HG03060 (cell line): ENCODE measurements at regions not wholly inside any gene's neighbourhood (a gene's known extent, or its start where the extent isn't known, plus 50 kb on each side); places are given as distances from the start of the nearest gene placed in this dataset.
"Not testable (repeated sequence)": the region's sequence is repeated elsewhere in the genome, so short reads cannot be mapped to it uniquely, and the experiment has no call there.

Experiments
- ATAC-seq: cut with Tn5 transposase; IDR thresholded peaks from one replicate; pipeline ENCODE4 v1.9.1; 2021; ENCODE audit warnings: low read depth, moderate number of reproducible peaks; ENCODE audit not compliant: unreplicated experiment

DNA sequence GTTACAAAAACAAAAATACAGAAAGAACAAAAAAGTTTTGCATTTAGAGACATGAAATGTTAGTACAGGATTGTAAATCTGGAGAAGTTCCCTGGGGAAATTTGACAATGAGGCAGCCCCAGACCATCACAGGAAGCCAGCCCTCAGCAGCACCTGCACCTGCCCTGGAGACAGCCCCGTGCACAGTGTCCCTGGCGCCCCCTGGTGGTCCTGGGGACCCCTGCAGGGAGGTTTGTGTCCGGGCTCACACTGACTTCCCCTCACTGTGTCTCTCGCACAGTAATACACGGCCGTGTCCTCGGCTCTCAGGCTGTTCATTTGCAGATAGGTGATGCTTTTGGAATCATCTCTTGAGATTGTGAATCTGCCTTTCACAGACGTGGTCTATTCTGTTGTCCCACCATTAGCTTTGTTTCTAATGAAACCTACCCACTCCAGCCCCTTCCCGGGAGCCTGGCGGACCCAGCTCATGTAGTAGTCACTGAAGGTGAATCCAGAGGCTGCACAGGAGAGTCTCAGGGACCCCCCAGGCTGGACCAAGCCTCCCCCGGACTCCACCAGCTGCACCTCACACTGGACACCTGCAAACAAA lies 1248.6 kb downstream of the TMEM121 start:
- not testable (repeated sequence) for ATAC-seq

DNA sequence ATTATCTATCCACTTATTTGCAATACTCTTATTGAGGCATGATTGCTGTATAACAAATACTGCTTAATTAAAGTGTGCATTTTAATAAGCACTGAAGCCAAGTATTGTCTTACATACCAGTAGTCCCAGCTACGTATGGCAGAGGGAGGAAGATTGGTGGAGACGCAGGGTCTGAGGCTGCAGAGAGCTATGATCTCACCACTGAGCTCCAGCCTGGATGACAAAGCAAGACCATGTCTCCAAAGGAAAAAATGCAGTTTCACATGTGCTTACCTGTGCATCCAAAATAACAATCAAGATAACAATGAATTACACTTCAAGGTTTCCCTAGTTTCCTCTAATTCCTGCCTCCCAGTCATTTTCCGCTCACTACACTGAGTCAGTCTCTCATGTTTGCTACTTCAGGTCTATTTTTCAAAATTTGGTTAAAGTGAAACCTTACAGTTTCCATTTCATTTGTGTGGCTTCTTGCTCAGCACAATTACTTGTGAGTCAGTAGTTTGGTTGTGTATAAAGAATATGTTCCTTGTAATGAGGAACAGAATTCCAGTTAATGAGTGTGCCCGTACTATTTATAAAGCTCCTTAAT lies 1250.1 kb downstream of the TMEM121 start:
- no peak for ATAC-seq

DNA sequence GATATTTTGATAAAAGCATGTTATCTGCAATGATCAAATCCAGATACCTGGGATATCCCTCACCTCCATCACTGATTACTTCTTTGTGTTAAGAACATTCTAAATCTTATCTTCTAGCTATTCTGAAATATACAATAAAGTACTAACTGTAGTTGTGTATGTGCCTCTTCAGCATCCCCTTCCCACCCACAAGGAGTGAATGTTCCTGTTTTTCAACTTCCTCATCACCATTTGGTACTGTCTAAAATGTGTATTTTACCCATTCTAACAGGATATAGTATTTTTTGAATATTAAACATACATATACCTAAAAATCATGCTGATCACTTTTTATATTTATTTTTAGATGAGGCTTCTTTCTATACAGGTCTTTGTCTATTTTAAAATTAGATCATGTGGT lies 1252.6 kb downstream of the TMEM121 start:
- no peak for ATAC-seq

DNA sequence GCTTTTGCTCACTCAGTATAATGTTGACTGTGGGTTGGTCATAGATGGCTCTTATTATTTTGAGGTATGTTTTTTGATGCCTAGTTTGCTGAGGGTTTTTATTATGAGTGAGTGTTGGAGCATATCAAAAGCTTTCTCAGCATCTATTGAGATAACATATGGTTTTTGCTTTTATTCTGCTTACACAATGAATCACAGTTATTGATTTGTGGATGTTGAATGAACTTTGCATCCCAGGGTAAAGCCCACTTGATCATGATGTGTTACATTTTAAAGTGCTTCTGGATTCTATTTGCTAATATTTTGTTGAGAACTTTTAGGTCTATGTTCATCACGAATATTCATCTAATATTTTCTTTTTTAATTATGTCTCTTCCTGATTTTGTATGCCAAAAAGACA lies 1260.3 kb downstream of the TMEM121 start:
- no peak for ATAC-seq

DNA sequence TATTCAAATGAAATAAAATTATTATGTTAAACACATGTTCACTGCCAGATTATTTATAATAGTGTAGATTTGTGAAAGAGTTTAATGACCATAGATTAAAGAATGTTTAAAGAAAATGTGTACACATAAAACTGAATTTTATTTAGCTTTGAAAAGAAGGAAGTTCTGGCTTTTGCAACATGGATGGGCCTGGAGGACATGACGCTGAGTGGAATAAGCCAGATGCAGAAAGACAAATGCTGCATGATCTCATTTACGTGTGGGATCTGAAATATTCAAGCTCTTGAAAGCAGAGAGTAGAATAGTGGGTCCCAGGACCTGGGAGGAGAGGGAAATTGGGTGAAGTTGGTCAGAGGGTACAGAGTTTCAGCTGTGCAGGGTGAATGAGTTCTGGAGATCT lies 1261.2 kb downstream of the TMEM121 start:
- ATAC-seq, result no peak

DNA sequence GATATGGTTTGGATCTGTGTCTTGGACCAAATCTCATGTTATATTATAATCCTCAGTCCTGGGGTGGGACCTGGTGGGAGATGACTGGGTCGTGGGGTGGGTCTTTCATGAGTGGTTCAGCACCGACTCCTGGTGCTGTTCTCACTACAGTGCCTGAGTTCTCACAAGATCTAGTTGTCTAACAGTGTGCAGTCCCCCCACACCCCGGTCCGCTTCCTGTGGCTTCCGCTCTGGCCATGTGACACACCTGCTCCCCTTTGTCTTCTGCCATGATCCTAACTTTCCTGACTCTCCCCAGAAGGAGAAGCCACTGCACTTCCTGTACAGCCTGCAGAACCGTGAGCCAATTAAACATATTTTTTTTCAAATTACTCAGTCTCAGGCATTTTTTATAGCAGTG lies 1262.2 kb downstream of the TMEM121 start:
- no peak for ATAC-seq

DNA sequence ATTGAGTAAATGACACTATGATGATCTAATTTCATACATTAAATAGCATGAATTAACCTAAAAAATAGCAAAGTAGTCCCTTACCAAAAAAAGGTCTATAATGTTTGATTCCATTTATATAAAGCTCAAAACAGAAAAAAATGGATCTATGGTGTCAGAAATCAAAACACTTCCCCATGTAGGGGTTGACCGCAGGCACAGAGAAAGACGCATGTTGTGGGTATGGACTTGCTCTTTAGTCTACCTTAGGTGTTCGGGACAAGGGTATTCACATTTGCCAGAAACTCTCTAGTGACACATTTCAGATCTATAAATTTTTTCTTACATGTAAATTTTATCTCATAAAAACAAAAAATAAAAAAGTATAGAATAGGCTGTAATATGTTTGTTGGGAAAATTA lies 1262.9 kb downstream of the TMEM121 start:
- no peak for ATAC-seq

DNA sequence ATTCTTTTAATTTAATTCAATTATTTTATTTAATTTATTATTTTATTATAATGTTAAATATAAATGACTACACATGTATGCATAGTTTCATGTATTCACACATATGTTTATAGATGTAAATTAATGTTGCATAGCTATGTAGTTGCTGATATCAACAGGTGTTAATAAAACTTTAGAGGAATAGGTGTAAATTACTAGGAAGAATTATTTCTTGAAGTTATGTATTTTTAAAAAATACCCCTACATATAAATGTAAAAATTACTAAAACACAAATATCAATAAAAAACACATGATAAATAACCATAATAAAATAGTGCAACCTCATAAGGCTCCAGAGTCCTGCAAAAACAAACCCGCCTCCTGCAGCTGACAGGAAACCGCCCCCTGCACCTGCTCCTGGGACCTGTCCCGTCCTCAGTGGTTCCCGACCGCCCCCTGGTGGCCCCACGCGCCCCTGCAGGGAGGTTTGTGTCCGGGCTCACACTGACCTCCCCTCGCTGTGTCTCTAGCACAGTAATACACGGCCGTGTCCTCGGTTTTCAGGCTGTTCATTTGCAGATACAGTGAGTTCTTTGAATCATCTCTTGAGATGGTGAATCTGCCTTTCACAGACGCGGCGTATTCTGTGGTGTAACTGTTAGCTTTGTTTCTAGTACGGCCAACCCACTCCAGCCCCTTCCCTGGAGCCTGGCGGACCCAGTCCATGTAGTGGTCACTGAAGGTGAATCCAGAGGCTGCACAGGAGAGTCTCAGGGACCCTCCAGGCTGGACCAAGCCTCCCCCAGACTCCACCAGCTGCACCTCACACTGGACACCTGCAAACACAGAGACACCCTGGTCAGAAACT lies 1264.0 kb downstream of the TMEM121 start:
- ATAC-seq, result no peak

DNA sequence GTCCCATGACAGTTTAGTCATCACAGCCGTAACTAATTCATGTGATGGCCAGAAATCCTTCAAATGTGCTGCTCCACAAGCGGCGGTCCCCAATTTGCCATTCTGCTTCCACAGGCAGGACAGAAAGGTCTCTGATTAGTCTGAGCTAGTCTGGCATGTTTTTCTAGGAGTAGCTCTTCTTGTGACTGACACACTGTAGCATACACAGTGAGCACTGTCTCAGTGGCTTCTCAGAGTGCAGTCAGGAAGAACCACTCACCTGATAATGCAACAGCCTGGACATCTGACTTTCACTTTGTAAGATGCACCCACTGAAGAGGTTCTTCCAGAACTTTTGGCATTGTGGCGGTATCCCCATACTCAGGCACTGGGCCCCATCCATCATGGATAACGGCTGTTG lies 1266.2 kb downstream of the TMEM121 start:
- no peak for ATAC-seq

DNA sequence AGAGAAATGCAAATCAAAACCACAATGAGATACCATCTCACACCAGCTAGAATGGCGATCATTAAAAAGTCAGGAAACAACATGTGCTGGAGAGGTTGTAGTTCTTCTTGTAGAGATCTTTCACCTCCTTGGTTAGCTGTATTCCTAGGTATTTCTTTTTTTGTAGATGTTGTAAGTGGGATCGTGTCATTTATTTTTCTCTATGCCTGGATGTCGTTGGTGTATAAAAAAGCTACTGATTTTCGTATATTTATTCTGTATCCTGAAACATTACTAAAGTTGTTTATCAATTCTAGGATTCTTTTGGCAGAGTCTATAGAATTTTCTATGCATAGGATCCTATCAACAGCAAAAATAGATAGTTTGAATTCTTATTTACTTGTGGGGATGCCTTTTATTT lies 1271.8 kb downstream of the TMEM121 start:
- not testable (repeated sequence) for ATAC-seq

DNA sequence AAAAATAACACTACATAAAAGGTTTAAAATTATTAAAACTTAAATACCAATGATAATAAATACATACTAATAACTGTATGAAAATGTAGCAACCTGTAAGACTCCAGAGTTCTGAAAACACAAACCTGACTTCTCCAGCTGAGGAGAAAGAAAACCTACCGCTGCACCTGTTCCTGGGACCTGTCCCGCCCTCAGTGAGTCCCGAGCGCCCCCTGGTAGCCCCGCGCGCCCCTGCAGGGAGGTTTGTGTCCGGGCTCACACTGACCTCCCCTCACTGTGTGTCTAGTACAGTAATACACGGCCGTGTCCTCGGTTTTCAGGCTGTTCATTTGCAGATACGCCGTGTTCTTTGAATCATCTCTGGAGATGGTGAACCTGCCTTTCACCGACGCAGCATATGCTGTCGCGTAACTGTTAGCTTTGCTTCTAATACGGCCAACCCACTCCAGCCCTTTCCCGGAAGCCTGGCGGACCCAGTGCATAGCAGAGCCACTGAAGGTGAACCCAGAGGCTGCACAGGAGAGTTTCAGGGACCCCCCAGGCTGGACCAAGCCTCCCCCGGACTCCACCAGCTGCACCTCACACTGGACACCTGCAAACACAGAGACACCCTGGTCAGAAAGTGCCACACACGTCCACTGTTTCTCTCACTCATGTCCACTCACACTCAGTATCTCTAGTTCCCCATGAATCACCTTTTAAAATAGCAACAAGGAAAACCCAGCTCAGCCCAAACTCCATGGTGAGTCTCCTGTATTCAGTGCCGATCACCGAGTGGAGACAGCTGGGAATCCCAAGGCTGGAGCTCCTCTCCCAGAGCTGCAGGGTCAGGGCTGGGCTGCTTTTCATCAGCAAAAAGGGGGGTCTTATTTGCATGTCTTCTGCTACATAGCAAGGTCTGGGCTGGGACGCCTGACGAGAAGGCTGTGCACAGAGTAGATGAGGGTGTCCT lies 1276.3 kb downstream of the TMEM121 start:
- ATAC-seq, result no peak

DNA sequence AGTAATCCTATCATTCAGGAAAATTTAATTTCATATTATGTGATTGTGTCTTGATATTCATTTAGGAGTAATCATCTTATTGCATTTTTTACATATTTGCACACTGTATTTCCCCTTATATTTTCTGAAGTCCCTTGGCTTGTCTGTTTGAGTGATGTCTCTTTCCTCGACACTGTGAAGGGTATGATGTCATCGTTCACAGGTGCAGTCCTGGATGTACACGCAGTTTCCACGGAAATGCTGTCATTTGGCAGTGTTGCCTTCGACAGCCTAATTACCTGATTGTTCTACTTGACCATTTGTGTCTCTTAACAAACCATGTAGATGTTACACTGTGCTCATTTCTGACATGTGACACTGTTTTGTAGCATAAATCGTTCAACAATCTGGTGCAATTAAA lies 1277.0 kb downstream of the TMEM121 start:
- no peak for ATAC-seq

DNA sequence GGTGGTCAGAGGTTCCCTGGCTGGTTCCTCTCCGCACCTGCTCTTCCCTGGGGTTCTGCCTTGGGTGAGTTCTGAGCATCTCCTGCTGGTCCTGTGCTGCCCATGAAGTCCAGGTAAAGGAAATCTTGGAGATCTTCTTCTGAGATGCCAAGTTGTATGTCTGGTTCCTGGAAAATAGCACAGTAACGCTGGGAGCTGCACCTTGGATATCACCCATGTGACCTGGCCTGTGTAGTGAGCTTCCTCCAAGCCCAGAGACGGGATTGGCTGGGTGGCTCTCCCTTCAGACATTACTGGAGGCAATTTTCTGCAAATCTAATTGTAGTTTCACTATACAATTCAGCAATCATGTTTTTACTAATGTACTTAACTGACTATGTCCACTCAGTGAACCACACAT lies 1281.1 kb downstream of the TMEM121 start:
- no peak for ATAC-seq

DNA sequence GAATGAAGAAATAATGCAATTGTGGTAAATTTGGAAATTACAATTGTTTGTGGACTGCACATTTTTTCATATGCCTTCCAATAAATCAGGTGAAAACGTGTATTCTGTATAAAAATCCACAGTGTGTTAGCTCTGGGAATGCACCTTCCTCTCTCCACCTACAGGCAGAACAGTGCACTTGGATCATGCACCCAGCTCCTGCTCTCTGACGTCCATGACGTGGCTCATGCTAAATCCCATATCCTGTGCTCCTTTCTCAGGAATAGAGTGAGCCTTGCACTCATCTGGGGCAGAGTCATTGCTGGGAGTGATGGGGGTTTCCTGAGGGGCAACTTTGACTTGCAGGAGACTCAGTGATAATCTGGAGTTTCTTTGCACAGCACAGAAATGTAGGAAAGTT lies 1282.1 kb downstream of the TMEM121 start:
- ATAC-seq, result no peak

DNA sequence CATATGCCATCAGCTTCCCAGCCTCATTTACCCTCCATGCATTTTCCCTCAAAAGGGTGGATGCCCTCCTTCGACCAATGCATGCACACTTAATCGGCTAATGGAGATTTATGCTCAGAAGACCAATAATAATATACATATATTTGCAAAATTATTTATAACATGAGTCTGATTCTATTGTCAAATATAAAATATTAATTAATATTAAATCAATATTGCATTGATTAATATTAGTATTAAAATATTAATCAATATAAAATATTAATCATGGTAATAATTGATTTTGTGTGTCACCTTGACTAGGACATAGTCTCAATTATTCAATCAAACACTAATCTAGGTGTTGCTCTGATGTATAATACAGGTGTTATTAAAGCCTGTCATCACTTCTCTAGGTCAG lies 1282.5 kb downstream of the TMEM121 start:
- no peak for ATAC-seq

DNA sequence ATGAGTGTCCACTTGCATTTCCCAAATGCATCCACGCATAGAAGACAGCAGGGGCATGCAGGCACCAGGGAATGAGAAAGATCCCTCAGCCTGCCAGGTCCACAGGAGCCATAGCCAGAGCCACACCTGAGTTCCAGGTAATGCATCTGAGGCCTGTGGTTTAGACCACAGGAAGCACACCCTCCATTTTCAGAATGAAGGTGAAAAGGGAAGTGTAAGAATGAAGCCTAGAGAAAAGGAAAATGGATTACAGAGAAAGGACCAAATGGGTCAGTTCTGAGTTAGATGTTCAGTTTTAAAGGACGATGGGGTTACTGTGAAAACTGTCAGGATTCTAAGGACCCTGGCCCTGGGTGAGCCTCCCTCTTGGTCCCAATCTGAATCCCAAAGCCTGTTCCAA lies 1283.2 kb downstream of the TMEM121 start:
- ATAC-seq, result no peak

DNA sequence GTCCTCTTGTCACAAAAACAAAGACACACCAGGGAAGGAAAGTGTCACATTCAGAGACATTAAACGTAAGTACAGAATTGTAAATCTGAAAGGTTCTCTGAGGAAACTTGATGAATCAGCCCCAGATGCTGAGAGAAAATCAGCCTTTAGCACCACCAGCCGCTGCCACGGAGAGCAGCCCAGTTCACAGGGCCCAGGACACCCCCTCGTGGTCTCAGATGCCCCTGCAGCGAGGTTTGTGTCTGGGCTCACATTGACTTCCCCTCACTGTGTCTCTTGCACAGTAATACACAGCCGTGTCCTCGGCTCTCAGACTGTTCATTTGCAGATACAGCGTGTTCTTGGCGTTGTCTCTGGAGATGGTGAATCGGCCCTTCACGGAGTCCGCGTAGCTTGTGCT lies 1283.8 kb downstream of the TMEM121 start:
- not testable (repeated sequence) for ATAC-seq

DNA sequence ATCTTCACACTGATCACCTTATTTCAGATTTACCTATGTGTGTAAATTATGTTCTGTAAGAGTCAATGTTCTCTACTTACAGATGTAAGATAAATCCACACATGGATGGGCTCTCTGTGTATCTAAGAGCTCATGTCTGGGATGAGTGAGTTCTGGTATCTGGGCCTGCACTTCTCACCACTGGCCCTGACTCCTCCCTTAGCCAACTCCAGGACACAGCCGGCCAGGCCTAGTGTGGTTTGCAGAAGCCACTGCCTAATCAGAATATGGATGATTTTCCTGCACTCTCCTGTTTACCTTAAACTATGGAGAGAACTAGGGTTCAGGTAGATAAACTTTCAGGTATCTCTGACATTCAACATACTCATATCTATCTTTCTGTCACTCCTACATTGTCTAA lies 1284.8 kb downstream of the TMEM121 start:
- no peak for ATAC-seq

DNA sequence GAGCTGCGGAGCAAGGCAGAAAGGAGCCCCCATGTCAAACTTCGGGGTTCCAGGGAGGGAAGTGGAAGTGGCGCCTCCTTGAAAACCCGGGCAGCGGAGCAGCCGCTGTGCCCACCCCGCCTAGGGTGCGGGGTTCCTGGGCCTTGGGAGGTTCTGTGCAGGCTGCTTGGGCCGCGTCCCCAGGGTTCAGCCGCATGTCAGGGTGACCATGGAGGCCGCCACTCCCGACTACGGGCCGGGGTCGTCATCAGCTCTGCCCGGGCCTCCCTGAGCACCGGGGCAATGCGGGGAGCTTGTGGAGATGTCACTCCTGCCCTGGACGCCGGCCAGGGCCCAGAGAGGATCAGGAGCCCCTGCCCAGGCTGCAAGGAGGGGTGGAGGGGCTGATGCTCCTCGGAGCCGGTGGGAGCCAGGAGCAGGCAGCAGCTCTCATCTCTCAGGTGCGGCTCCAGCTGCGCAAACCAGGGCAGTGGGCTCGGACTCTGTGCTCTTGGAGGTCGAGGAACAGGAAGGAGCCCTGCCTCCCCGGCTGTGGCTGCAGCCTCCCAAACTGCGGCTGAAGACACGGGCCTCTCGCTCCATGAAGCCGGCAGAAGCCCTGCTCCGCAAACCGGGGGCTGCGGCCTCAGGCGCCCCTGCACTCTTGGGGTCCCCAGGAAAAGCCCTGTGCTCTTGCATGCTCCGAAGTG lies 1286.5 kb downstream of the TMEM121 start:
- ATAC-seq, result no peak

DNA sequence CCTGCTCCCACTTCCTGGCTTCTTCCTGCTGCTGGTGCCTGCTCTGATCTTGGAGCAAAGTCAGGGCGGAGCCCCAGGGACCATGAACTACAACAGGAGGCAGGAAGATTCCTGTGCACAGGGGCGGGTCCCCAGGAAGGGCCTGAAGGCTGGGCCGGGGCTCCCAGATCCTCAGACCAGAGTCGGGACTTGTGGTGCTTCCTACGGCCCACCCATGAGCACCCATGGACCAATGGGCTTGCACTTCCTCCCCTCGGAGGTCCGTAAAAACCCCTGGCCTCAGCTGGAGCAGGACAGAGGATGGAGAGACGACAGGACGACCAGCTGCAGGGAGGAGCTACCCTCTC lies 1287.1 kb downstream of the TMEM121 start:
- ATAC-seq, result no peak
